MCF 10A (cell line): ENCODE measurements at regions not wholly inside any gene's neighbourhood (a gene's known extent, or its start where the extent isn't known, plus 50 kb on each side); places are given as distances from the start of the nearest gene placed in this dataset.

ENCODE experiments used
- BruUV-seq: library from RNA; stranded (reverse); fragments of 400-500 nt; replicated peaks from 2 replicates; lab custom pipeline; 2021; lab: Mats Ljungman, UMichigan
- CTCF ChIA-PET: fragments of 300-600 bp; sonication (Branson Sonifier 250); formaldehyde crosslinking; extraction: SDS; loops from one replicate; lab custom pipeline; 2021; ENCODE audit warnings: antibody characterized with exemption, inconsistent platforms; lab: Yijun Ruan, JAX
- POLR2A ChIA-PET: fragments of 300-600, 350-650 bp; sonication (Branson Sonifier 250); formaldehyde crosslinking; extraction: SDS; loops from one replicate; lab custom pipeline; 2020; ENCODE audit warnings: antibody characterized with exemption, inconsistent platforms; lab: Yijun Ruan, JAX
- DNase-seq: peaks from one replicate; pipeline ENCODE4 v3.0.0-alpha.2; 2018; ENCODE audit not compliant: unreplicated experiment
- H3K27ac Mint-ChIP-seq: one replicate; pipeline ENCODE4 v1.8.0; 2022; ENCODE audit warnings: mild to moderate bottlenecking, low read depth, mixed read lengths; ENCODE audit not compliant: unreplicated experiment
- H3K27me3 Mint-ChIP-seq: one replicate; pipeline ENCODE4 v1.8.0; 2022; ENCODE audit warnings: mixed read lengths; ENCODE audit not compliant: insufficient read depth, unreplicated experiment
- H3K36me3 Mint-ChIP-seq: one replicate; pipeline ENCODE4 v1.8.0; 2022; ENCODE audit warnings: mild to moderate bottlenecking, moderate library complexity, mixed read lengths; ENCODE audit not compliant: insufficient read depth, unreplicated experiment
- H3K4me1 Mint-ChIP-seq: one replicate; pipeline ENCODE4 v1.8.0; 2022; ENCODE audit warnings: mixed read lengths; ENCODE audit not compliant: insufficient read depth, unreplicated experiment
- H3K4me3 Mint-ChIP-seq: one replicate; pipeline ENCODE4 v1.8.0; 2022; ENCODE audit warnings: mild to moderate bottlenecking, moderate library complexity, mixed read lengths; ENCODE audit not compliant: unreplicated experiment
- H3K9me3 Mint-ChIP-seq: one replicate; pipeline ENCODE4 v1.8.0; 2022; ENCODE audit warnings: mixed read lengths; ENCODE audit not compliant: unreplicated experiment
- intact Hi-C: fragments of 100-400 bp; cut with micrococcal nuclease; formaldehyde crosslinking; loops from 2 replicates; pipeline ENCODE4 v1.14.1; 2022
- TF ChIP-seq, protein P1 (sequence below): fragments of 200-600 bp; IDR thresholded peaks from one replicate; pipeline ENCODE4 v1.8.0; 2022; ENCODE audit warnings: antibody characterized with exemption, mild to moderate bottlenecking; ENCODE audit not compliant: unreplicated experiment

DNA sequence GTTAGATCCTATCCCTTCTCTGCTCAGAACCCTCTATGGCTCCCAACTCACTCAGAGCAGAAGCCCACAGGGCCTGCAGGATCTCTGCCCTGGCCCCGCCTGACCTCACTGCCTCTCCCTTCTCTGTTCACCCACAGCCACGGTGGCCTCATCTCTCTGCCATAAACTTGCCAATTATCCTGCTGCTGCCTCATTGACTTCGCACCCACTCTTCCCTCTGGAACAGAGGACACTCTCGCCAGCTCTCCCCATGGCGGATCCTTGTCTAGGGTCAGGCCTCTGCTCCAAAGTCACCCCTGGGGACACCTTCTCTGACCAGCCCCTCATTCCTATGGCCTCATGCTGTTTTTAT, 86.4 kb downstream of the CEBPB start:
- peaks cover 13% of the 10 kb centered on the region for H3K4me1 Mint-ChIP-seq
- H3K36me3 Mint-ChIP-seq = peaks cover 6% of the 10 kb centered on the region
- H3K27me3 Mint-ChIP-seq = no peaks in the 10 kb centered on the region
- CTCF ChIA-PET = interaction anchor here (0.6 to 1.8 kb wide), 3 partner anchors 10 to 204 kb away, joined by 3 to 5 read pairs (median 4); no protein-coding TSS in a partner anchor
- no TSS peak for BruUV-seq
- TF ChIP-seq, protein P1, sequence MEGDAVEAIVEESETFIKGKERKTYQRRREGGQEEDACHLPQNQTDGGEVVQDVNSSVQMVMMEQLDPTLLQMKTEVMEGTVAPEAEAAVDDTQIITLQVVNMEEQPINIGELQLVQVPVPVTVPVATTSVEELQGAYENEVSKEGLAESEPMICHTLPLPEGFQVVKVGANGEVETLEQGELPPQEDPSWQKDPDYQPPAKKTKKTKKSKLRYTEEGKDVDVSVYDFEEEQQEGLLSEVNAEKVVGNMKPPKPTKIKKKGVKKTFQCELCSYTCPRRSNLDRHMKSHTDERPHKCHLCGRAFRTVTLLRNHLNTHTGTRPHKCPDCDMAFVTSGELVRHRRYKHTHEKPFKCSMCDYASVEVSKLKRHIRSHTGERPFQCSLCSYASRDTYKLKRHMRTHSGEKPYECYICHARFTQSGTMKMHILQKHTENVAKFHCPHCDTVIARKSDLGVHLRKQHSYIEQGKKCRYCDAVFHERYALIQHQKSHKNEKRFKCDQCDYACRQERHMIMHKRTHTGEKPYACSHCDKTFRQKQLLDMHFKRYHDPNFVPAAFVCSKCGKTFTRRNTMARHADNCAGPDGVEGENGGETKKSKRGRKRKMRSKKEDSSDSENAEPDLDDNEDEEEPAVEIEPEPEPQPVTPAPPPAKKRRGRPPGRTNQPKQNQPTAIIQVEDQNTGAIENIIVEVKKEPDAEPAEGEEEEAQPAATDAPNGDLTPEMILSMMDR = no peak
- peak overlapping the region; percentile 24 for H3K27ac Mint-ChIP-seq
- POLR2A ChIA-PET = interaction anchor here (1.6 kb wide), 1 partner anchor 11 kb away, joined by 3 read pairs; no protein-coding TSS in a partner anchor
- no peaks in the 10 kb centered on the region for H3K9me3 Mint-ChIP-seq
- intact Hi-C loops = no loop called here
- no peak for DNase-seq
- no peak overlapping the region for H3K4me3 Mint-ChIP-seq

DNA sequence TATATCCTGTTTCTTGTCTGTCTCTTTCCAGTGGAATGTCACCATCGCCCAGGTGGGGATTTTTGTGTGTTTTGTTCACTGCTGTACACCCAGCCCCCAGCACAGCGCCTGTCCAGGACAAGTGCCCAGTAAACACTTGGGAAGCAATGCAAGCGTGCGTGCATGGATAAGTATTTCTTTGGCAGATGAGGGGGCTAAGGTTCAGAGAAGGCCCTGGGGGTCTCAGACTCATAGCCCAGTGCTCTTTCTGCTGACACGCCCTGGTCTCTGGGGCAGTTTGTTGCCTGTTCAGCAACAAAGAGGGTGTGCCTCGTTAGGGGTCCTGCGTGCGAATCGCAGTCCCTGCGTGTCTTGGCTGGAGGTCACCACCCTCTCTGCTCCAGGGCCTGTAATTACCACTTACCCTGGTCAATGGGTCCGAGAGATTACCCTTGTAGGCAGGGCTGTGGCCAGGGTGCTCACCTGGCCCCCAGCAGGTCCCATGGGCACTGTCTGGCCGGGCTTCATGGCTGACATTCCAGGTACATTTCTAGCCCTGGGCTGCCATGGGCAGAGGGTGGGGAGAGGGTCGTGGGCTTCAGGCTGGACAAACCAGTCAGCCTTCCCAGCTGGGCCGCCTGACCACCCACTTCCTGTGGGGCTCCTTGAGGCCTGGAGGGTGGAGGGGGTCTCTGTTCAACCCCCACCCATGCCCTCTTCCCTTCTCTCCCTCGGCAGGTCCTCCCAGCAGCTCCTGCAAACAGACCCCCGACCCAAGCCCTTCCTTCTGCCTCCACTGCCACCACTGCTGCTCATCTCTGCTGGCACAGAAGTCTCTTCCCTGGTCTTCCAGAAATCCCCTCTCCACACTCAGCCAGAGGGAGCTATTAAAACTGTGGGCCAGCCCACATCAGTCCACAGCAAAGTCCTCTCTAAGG, 87.1 kb downstream of the CEBPB start:
- Mint-ChIP-seq H3K27ac (peak overlapping the region; percentile 24), H3K4me1 (peaks cover 14% of the 10 kb centered on the region), H3K27me3 (no peaks in the 10 kb centered on the region), H3K36me3 (peaks cover 6% of the 10 kb centered on the region), H3K4me3 (no peak overlapping the region), H3K9me3 (no peaks in the 10 kb centered on the region)
- ChIA-PET POLR2A (no interaction called here), CTCF (interaction anchor here (0.5 to 1.8 kb wide), 3 partner anchors 11 to 147 kb away, joined by 3 to 5 read pairs (median 4); no protein-coding TSS in a partner anchor)
- intact Hi-C loops = loop anchor here (2.0 kb wide), 1 partner anchor 183 kb away; no protein-coding TSS in a partner anchor
- TF ChIP-seq, protein P1 = no peak
- BruUV-seq = no TSS peak
- DNase-seq = no peak

DNA sequence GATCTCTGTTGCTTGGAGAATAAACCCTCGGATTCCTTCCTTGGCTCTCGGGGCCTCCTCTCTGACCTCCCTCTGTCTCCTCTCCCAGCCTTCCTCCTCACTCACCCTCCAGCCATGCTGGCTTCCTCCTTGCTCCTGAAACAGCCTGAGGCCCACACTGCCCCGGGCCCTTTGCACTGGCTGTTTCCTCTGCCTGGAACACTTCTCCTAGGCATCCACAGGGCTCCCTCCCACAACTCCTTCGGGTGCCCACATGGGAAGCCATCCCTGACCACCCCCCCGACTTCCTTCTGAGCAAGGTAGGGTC, 87.7 kb downstream of the CEBPB start:
- TF ChIP-seq, protein P1 = no peak
- Mint-ChIP-seq H3K27ac (peak overlapping the region; percentile 23), H3K4me1 (peaks cover 20% of the 10 kb centered on the region), H3K9me3 (no peaks in the 10 kb centered on the region), H3K27me3 (no peaks in the 10 kb centered on the region), H3K4me3 (no peak overlapping the region), H3K36me3 (peaks cover 6% of the 10 kb centered on the region)
- no peak for DNase-seq
- CTCF ChIA-PET = no interaction called here
- intact Hi-C loops = loop anchor here (2.0 kb wide), 1 partner anchor 182 kb away; no protein-coding TSS in a partner anchor
- POLR2A ChIA-PET = no interaction called here
- BruUV-seq = no TSS peak
